ENCODE measurements at regions not wholly inside any gene's neighbourhood (a gene's known extent, or its start where the extent isn't known, plus 50 kb on each side); places are given as distances from the start of the nearest gene placed in this dataset.
A peak's percentile ranks its signal among the peaks of the same experiment; 100 is the strongest.

GRCh38 chrX:69110116-69110530 is 55.1 kb downstream of the PJA1 start:
- DNase-seq = no peak

- DNase-seq = no peak
Measured at GRCh38 chrX:69109706-69110105, 55.5 kb downstream of the PJA1 start.

GRCh38 chrX:69109036-69109663 is 56.1 kb downstream of the PJA1 start:
- DNase-seq = no peak

- DNase-seq = no peak
Measured at GRCh38 chrX:69107747-69108401, 57.4 kb downstream of the PJA1 start.

- no peak for DNase-seq
Measured at GRCh38 chrX:69107231-69107739, 58.0 kb downstream of the PJA1 start.

GRCh38 chrX:69104756-69105434 is 60.4 kb downstream of the PJA1 start:
- no peak for DNase-seq

- no peak for DNase-seq
Measured at GRCh38 chrX:69103539-69103938, 61.7 kb downstream of the PJA1 start.

GRCh38 chrX:69102612-69103194 is 62.5 kb downstream of the PJA1 start:
- peak in 1 of 2 experiments; percentile 12 for DNase-seq

- no peak for DNase-seq
Measured at GRCh38 chrX:69101683-69102251, 63.5 kb downstream of the PJA1 start.

GRCh38 chrX:69100478-69100877 is 64.8 kb downstream of the PJA1 start:
- DNase-seq = no peak

- DNase-seq = no peak
Measured at GRCh38 chrX:69097451-69098236, 67.6 kb downstream of the PJA1 start.

- no peak for DNase-seq
Measured at GRCh38 chrX:69096963-69097362, 68.3 kb downstream of the PJA1 start.

GRCh38 chrX:69094977-69095669 is 70.1 kb downstream of the PJA1 start:
- DNase-seq = no peak

- peak in 1 of 2 experiments; percentile 63 for DNase-seq
Measured at GRCh38 chrX:69093960-69094871, 71.0 kb downstream of the PJA1 start.

- DNase-seq = no peak
Measured at GRCh38 chrX:69090022-69090421, 75.2 kb downstream of the PJA1 start.

GRCh38 chrX:69089203-69089602 is 76.0 kb downstream of the PJA1 start:
- no peak for DNase-seq

GRCh38 chrX:69088171-69088938 is 76.9 kb downstream of the PJA1 start:
- no peak for DNase-seq

GRCh38 chrX:69085826-69086225 is 79.4 kb downstream of the PJA1 start:
- no peak for DNase-seq

GRCh38 chrX:69085151-69085550 is 80.1 kb downstream of the PJA1 start:
- DNase-seq = no peak

GRCh38 chrX:69083801-69084200 is 81.5 kb downstream of the PJA1 start:
- no peak for DNase-seq
